H9 (cell line): ENCODE measurements at regions not wholly inside any gene's neighbourhood (a gene's known extent, or its start where the extent isn't known, plus 50 kb on each side); places are given as distances from the start of the nearest gene placed in this dataset.

Source experiments
- DNase-seq: peaks from one replicate; pipeline ENCODE4 v3.0.0-alpha.2; 2017
- H2AFZ ChIP-seq: one replicate; pipeline ENCODE4 v1.6.1; 2013; ENCODE audit warnings: mild to moderate bottlenecking, low read length, control low read depth, moderate library complexity
- H2AK5ac ChIP-seq: 2 replicates; pipeline ENCODE4 v1.6.1; 2013; ENCODE audit warnings: low read length, control low read depth, mixed read lengths; ENCODE audit not compliant: insufficient read length
- H2BK120ac ChIP-seq: one replicate; pipeline ENCODE4 v1.6.1; 2013; ENCODE audit warnings: low read depth, mild to moderate bottlenecking, low read length, control low read depth, inconsistent platforms; ENCODE audit not compliant: poor library complexity, severe bottlenecking
- H2BK12ac ChIP-seq: 2 replicates; pipeline ENCODE4 v1.6.1; 2013; ENCODE audit warnings: low read length, control low read depth, mixed read lengths, low read depth; ENCODE audit not compliant: insufficient read length
- H2BK15ac ChIP-seq: 2 replicates; pipeline ENCODE4 v1.6.1; 2013; ENCODE audit warnings: low read depth, low read length, control low read depth
- H2BK20ac ChIP-seq: one replicate; pipeline ENCODE4 v1.6.1; 2013; ENCODE audit warnings: low read depth, mild to moderate bottlenecking, low read length, control low read depth, inconsistent platforms; ENCODE audit not compliant: poor library complexity, severe bottlenecking
- H2BK5ac ChIP-seq: 2 replicates; pipeline ENCODE4 v1.6.1; 2013; ENCODE audit warnings: low read length, control low read depth, mixed read lengths; ENCODE audit not compliant: insufficient read length
- H3K14ac ChIP-seq: 2 replicates; pipeline ENCODE4 v1.6.1; 2013; ENCODE audit warnings: low read length, control low read depth; ENCODE audit not compliant: insufficient read depth
- H3K18ac ChIP-seq: 2 replicates; pipeline ENCODE4 v1.6.1; 2013; ENCODE audit warnings: low read depth, mild to moderate bottlenecking, mixed read lengths, low read length, control low read depth; ENCODE audit not compliant: insufficient read length
- H3K23ac ChIP-seq: 2 replicates; pipeline ENCODE4 v1.6.1; 2013; ENCODE audit warnings: low read length, control low read depth, mixed read lengths, low read depth; ENCODE audit not compliant: insufficient read length
- H3K23me2 ChIP-seq: 2 replicates; pipeline ENCODE4 v1.6.1; 2013; ENCODE audit warnings: low read depth, mild to moderate bottlenecking, mixed read lengths, low read length, control low read depth; ENCODE audit not compliant: insufficient read length, poor library complexity, severe bottlenecking
- H3K27ac ChIP-seq: 2 replicates; pipeline ENCODE4 v1.5.1; 2013; ENCODE audit warnings: low read length, control low read depth, mixed read lengths, low read depth; ENCODE audit not compliant: insufficient read length
- H3K27me3 ChIP-seq: 2 replicates; pipeline ENCODE4 v1.6.1; 2013; ENCODE audit warnings: low read length, control low read depth, inconsistent platforms; ENCODE audit not compliant: insufficient read depth
- H3K4ac ChIP-seq: 2 replicates; pipeline ENCODE4 v1.6.1; 2013; ENCODE audit warnings: low read depth, mild to moderate bottlenecking, control low read depth, inconsistent platforms, low read length, moderate library complexity
- H3K4me1 ChIP-seq: 2 replicates; pipeline ENCODE4 v1.6.1; 2013; ENCODE audit warnings: low read length, control low read depth, inconsistent platforms; ENCODE audit not compliant: insufficient read depth
- H3K4me2 ChIP-seq: 2 replicates; pipeline ENCODE4 v1.6.1; 2013; ENCODE audit warnings: low read length, control low read depth, mixed read lengths; ENCODE audit not compliant: insufficient read length, insufficient read depth
- H3K56ac ChIP-seq: 2 replicates; pipeline ENCODE4 v1.6.1; 2013; ENCODE audit warnings: low read depth, mild to moderate bottlenecking, mixed read lengths, low read length, control low read depth; ENCODE audit not compliant: insufficient read length
- H3K79me1 ChIP-seq: 2 replicates; pipeline ENCODE4 v1.6.1; 2013; ENCODE audit warnings: low read depth, mild to moderate bottlenecking, moderate library complexity, low read length, control low read depth, inconsistent platforms; ENCODE audit not compliant: insufficient read depth, poor library complexity, severe bottlenecking
- H3K79me2 ChIP-seq: 2 replicates; pipeline ENCODE4 v1.6.1; 2013; ENCODE audit warnings: low read length, control low read depth, inconsistent platforms; ENCODE audit not compliant: insufficient read depth
- H3K9ac ChIP-seq: 2 replicates; pipeline ENCODE4 v1.6.1; 2013; ENCODE audit warnings: low read length, control low read depth, mixed read lengths; ENCODE audit not compliant: insufficient read length; ENCODE audit errors: extremely low read depth
- H3K9me3 ChIP-seq: one replicate; pipeline ENCODE4 v1.6.1; 2013; ENCODE audit warnings: low read depth, low read length, inconsistent platforms; ENCODE audit not compliant: control insufficient read depth
- H3T11ph ChIP-seq: one replicate; pipeline ENCODE4 v1.6.1; 2013; ENCODE audit warnings: mild to moderate bottlenecking, low read length, control low read depth, inconsistent platforms
- H4K20me1 ChIP-seq: one replicate; pipeline ENCODE4 v1.6.1; 2013; ENCODE audit not compliant: control insufficient read depth, insufficient read length, insufficient read depth
- H4K5ac ChIP-seq: 2 replicates; pipeline ENCODE4 v1.6.1; 2013; ENCODE audit warnings: low read depth, mild to moderate bottlenecking, mixed read lengths, low read length, control low read depth; ENCODE audit not compliant: insufficient read length
- H4K8ac ChIP-seq: replicated peaks from 2 replicates; pipeline ENCODE4 v1.6.1; 2013; ENCODE audit warnings: low read length, control low read depth, mixed read lengths, low read depth; ENCODE audit not compliant: insufficient read length
- H4K91ac ChIP-seq: 2 replicates; pipeline ENCODE4 v1.6.1; 2013; ENCODE audit warnings: low read depth, mild to moderate bottlenecking, moderate library complexity, mixed read lengths, low read length, control low read depth; ENCODE audit not compliant: insufficient read length
- H3K27ac Mint-ChIP-seq, 3 experiments: 2 replicates in 2 of 3; 3 replicates in 1 of 3; pipeline ENCODE4 v1.8.0; 2020 to 2021; ENCODE audit warnings: mixed read lengths in 3 of 3, mild to moderate bottlenecking in 1 of 3, moderate library complexity in 1 of 3
- H3K27me3 Mint-ChIP-seq: 2 replicates; pipeline ENCODE4 v1.8.0; 2021; ENCODE audit warnings: low read depth, mild to moderate bottlenecking, moderate library complexity, mixed read lengths
- H3K36me3 Mint-ChIP-seq, 3 experiments: 2 replicates in 2 of 3; 3 replicates in 1 of 3; pipeline ENCODE4 v1.8.0; 2020 to 2021; ENCODE audit warnings: low read depth in 3 of 3, mixed read lengths in 3 of 3; ENCODE audit not compliant: insufficient read depth in 1 of 3
- H3K4me1 Mint-ChIP-seq, 2 experiments: 2 replicates each; pipeline ENCODE4 v1.8.0; 2020; ENCODE audit warnings: mixed read lengths in 2 of 2
- H3K4me3 Mint-ChIP-seq, 2 experiments: 2 replicates in 1 of 2; 3 replicates in 1 of 2; pipeline ENCODE4 v1.8.0; 2020 to 2021; ENCODE audit warnings: mild to moderate bottlenecking in 2 of 2, mixed read lengths in 2 of 2, moderate library complexity in 1 of 2
- H3K9me3 Mint-ChIP-seq, 2 experiments: 2 replicates in 1 of 2; 3 replicates in 1 of 2; pipeline ENCODE4 v1.8.0; 2020; ENCODE audit warnings: mild to moderate bottlenecking in 2 of 2, mixed read lengths in 2 of 2, moderate library complexity in 1 of 2
- CTCF ChIP-seq: fragments of 200-600 bp; sonication (generic); conservative IDR thresholded peaks from 3 replicates; pipeline ENCODE4 v1.8.0; 2021; ENCODE audit warnings: antibody characterized with exemption, mild to moderate bottlenecking
- WGBS: extraction: QIAGEN DNeasy Blood & Tissue Kit; methylation state at CpG from one replicate; pipeline ENCODE4 v1.1.7; 2013; ENCODE audit warnings: missing lambda C conversion rate, low lambda C conversion rate, mixed read lengths; ENCODE audit not compliant: insufficient read length; ENCODE audit errors: extremely low coverage; 5-methylcytosine and 5-hydroxymethylcytosine counted together

GRCh38 chrX:43148305-43148704 lies 370.3 kb upstream of the PPP1R2C start:
- no peak overlapping the region for H3K18ac ChIP-seq
- no peak overlapping the region for H4K91ac ChIP-seq
- no peaks in the 10 kb centered on the region for H3K23me2 ChIP-seq
- no peak overlapping the region for H2AK5ac ChIP-seq
- no peak overlapping the region for H4K5ac ChIP-seq
- no peak overlapping the region for H3K4me3 Mint-ChIP-seq
- no peak overlapping the region for H2BK15ac ChIP-seq
- no peak overlapping the region for H2AFZ ChIP-seq
- H3K4ac ChIP-seq: no peak overlapping the region
- H4K20me1 ChIP-seq: no peaks in the 10 kb centered on the region
- H2BK20ac ChIP-seq: no peak overlapping the region
- no peak overlapping the region for H3K27ac ChIP-seq
- H3K9ac ChIP-seq: no peak overlapping the region
- peaks cover 8 to 23% (median 17%) of the 10 kb centered on the region in 3 experiments; a peak in 6 of 7 replicates for H3K36me3 Mint-ChIP-seq
- H3K27ac Mint-ChIP-seq: no peak overlapping the region
- peaks cover 13 to 16% of the 10 kb centered on the region in 2 experiments for H3K4me1 Mint-ChIP-seq
- H3K79me2 ChIP-seq: no peaks in the 10 kb centered on the region
- H3K14ac ChIP-seq: no peak overlapping the region
- no peak overlapping the region for H2BK12ac ChIP-seq
- no peaks in the 10 kb centered on the region for H3K27me3 ChIP-seq
- H2BK5ac ChIP-seq: no peak overlapping the region
- no peak for DNase-seq
- TF ChIP-seq CTCF: no peak
- no peaks in the 10 kb centered on the region for H3K79me1 ChIP-seq
- no peaks in the 10 kb centered on the region for H3K27me3 Mint-ChIP-seq
- no peak overlapping the region for H3T11ph ChIP-seq
- H3K4me2 ChIP-seq: no peak overlapping the region
- H3K9me3 Mint-ChIP-seq: peaks cover 10 to 45% of the 10 kb centered on the region in 2 experiments
- H2BK120ac ChIP-seq: no peak overlapping the region
- no peak overlapping the region for H4K8ac ChIP-seq
- WGBS: no CpG with 5 or more reads among the region's 3 CpGs
- no peaks in the 10 kb centered on the region for H3K9me3 ChIP-seq
- no peaks in the 10 kb centered on the region for H3K4me1 ChIP-seq
- no peak overlapping the region for H3K56ac ChIP-seq
- no peak overlapping the region for H3K23ac ChIP-seq
